ENCODE measurements at regions not wholly inside any gene's neighbourhood (a gene's known extent, or its start where the extent isn't known, plus 50 kb on each side); places are given as distances from the start of the nearest gene placed in this dataset.

GRCh38 chr13:34038541-34039068 is 220.7 kb downstream of the RFC3 start:
- no peak for DNase-seq

- DNase-seq: no peak
Observed at GRCh38 chr13:34039678-34040077, 221.7 kb downstream of the RFC3 start.

- no peak for DNase-seq
Observed at GRCh38 chr13:34040863-34041262, 222.9 kb downstream of the RFC3 start.

GRCh38 chr13:34044041-34044440 is 226.1 kb downstream of the RFC3 start:
- no peak for DNase-seq

- no peak for DNase-seq
Observed at GRCh38 chr13:34044660-34045080, 226.7 kb downstream of the RFC3 start.

GRCh38 chr13:34046457-34046856 is 228.5 kb downstream of the RFC3 start:
- DNase-seq: no peak

- DNase-seq: no peak
Observed at GRCh38 chr13:34048652-34049051, 230.7 kb downstream of the RFC3 start.

GRCh38 chr13:34056733-34057258 is 238.8 kb downstream of the RFC3 start:
- DNase-seq: no peak

GRCh38 chr13:34064456-34065205 is 246.7 kb downstream of the RFC3 start:
- no peak for DNase-seq

- no peak for DNase-seq
Observed at GRCh38 chr13:34065928-34066327, 248.0 kb downstream of the RFC3 start.

GRCh38 chr13:34066344-34066743 is 248.4 kb downstream of the RFC3 start:
- no peak for DNase-seq

- DNase-seq: peak in 1 of 51 donors; percentile 17
Observed at GRCh38 chr13:34070006-34070405, 252.1 kb downstream of the RFC3 start.

GRCh38 chr13:34070544-34071303 is 252.8 kb downstream of the RFC3 start:
- DNase-seq: no peak

GRCh38 chr13:34076319-34076718 is 258.4 kb downstream of the RFC3 start:
- DNase-seq: no peak

GRCh38 chr13:34076943-34077703 is 259.2 kb downstream of the RFC3 start:
- peak in 1 of 51 donors; percentile 3 for DNase-seq

- DNase-seq: no peak
Observed at GRCh38 chr13:34078334-34078999, 260.5 kb downstream of the RFC3 start.

- DNase-seq: no peak
Observed at GRCh38 chr13:34085204-34085603, 267.3 kb downstream of the RFC3 start.

GRCh38 chr13:34086281-34086680 is 268.3 kb downstream of the RFC3 start:
- DNase-seq: no peak

GRCh38 chr13:34087791-34088190 is 269.8 kb downstream of the RFC3 start:
- no peak for DNase-seq

GRCh38 chr13:34103854-34104253 is 285.9 kb downstream of the RFC3 start:
- no peak for DNase-seq

- no peak for DNase-seq
Observed at GRCh38 chr13:34104853-34105252, 286.9 kb downstream of the RFC3 start.

Data from hypothalamus (tissue), 51 donors.